Omental fat pad (tissue), 3 donors: ENCODE measurements at regions not wholly inside any gene's neighbourhood (a gene's known extent, or its start where the extent isn't known, plus 50 kb on each side); places are given as distances from the start of the nearest gene placed in this dataset.
"Not testable (repeated sequence)": the region's sequence is repeated elsewhere in the genome, so short reads cannot be mapped to it uniquely, and the experiment has no call there.

ENCODE experiments used
- ATAC-seq: fragments of 150-250 bp; one replicate; pipeline ENCODE4 v1.9.1; 2016; ENCODE audit warnings: mild to moderate bottlenecking, moderate library complexity; ENCODE audit not compliant: low FRiP score
- DNase-seq: peaks from one replicate; pipeline ENCODE4 v3.0.0-alpha.2; 2019; ENCODE audit warnings: low spot score
- CTCF ChIP-seq, 3 donors: fragments of 450-650 bp; IDR thresholded peaks; one replicate each; pipeline ENCODE4 v1.5.1; 2016 to 2017; ENCODE audit warnings: antibody characterized with exemption in 3 of 3, mild to moderate bottlenecking in 3 of 3, moderate library complexity in 2 of 3

- no peak for TF ChIP-seq CTCF (IDR thresholded peaks at IDR 0.05)
Observed at GRCh38 chrX:138996268-138996667, 284.8 kb upstream of the FGF13 start.

GRCh38 chrX:138995458-138995857 lies 283.9 kb upstream of the FGF13 start:
- DNase-seq (no peak), ATAC-seq (no peak)
- TF ChIP-seq CTCF (IDR thresholded peaks at IDR 0.05), result no peak

More at GRCh38 chrX:138996268-138996667, 284.8 kb upstream of the FGF13 start:
- ATAC-seq (no peak), DNase-seq (no peak)

- ATAC-seq, DNase-seq: not testable (repeated sequence)
Observed at GRCh38 chrX:138990425-138990824, 278.9 kb upstream of the FGF13 start.

- no peak for DNase-seq
- no peak for TF ChIP-seq CTCF (IDR thresholded peaks at IDR 0.05)
- ATAC-seq, result no peak
Observed at GRCh38 chrX:138986866-138987265, 275.3 kb upstream of the FGF13 start.

GRCh38 chrX:138986235-138986634 lies 274.7 kb upstream of the FGF13 start:
- no peak for TF ChIP-seq CTCF (IDR thresholded peaks at IDR 0.05)
- ATAC-seq (no peak), DNase-seq (no peak)

- ATAC-seq (no peak), DNase-seq (no peak)
- no peak for TF ChIP-seq CTCF (IDR thresholded peaks at IDR 0.05)
Observed at GRCh38 chrX:138982365-138982764, 270.8 kb upstream of the FGF13 start.

GRCh38 chrX:138964501-138964900 lies 253.0 kb upstream of the FGF13 start:
- DNase-seq, result no peak
- TF ChIP-seq CTCF (IDR thresholded peaks at IDR 0.05), result no peak
- ATAC-seq, result no peak

GRCh38 chrX:138962419-138962818 lies 250.9 kb upstream of the FGF13 start:
- ATAC-seq, DNase-seq: not testable (repeated sequence)
